A673 (cell line): ENCODE measurements at regions not wholly inside any gene's neighbourhood (a gene's known extent, or its start where the extent isn't known, plus 50 kb on each side); places are given as distances from the start of the nearest gene placed in this dataset.

Source experiments
- BruUV-seq: library from RNA; stranded (reverse); fragments of 400-500 nt; replicated peaks from 2 replicates; lab custom pipeline; 2021; lab: Mats Ljungman, UMichigan
- CTCF ChIA-PET: fragments of 300-600 bp; sonication (Branson Sonifier 250); formaldehyde crosslinking; loops from one replicate; lab custom pipeline; 2022; ENCODE audit warnings: antibody characterized with exemption; lab: Charles Lee
- POLR2A ChIA-PET: fragments of 300-600 bp; sonication (Branson Sonifier 250); formaldehyde crosslinking; loops from one replicate; lab custom pipeline; 2022; ENCODE audit warnings: antibody characterized with exemption; ENCODE audit not compliant: low non-redundant PET; lab: Charles Lee
- DNase-seq: peaks from one replicate; pipeline ENCODE4 v3.0.0-alpha.2; 2015; ENCODE audit warnings: low spot score
- H3K27ac ChIP-seq: fragments of 200-600 bp; sonication (generic); 2 replicates; pipeline ENCODE4 v1.5.1; 2016; ENCODE audit warnings: mixed run types, low read depth, mild to moderate bottlenecking, mixed read lengths, antibody characterized with exemption, low read length; ENCODE audit not compliant: poor library complexity, severe bottlenecking
- H3K27me3 ChIP-seq: fragments of 200-600 bp; sonication (generic); replicated peaks from 2 replicates; pipeline ENCODE4 v1.6.1; 2017; ENCODE audit warnings: mixed run types, low read depth, mild to moderate bottlenecking, mixed read lengths, antibody characterized with exemption, low read length; ENCODE audit not compliant: insufficient read depth, poor library complexity
- H3K36me3 ChIP-seq: fragments of 200-600 bp; sonication (generic); 2 replicates; pipeline ENCODE4 v1.6.1; 2016; ENCODE audit warnings: mixed run types, mild to moderate bottlenecking, mixed read lengths, antibody characterized with exemption, low read length; ENCODE audit not compliant: insufficient read depth, poor library complexity, severe bottlenecking
- H3K4me1 ChIP-seq: fragments of 200-600 bp; sonication (generic); 2 replicates; pipeline ENCODE4 v1.6.1; 2017; ENCODE audit warnings: mixed run types, mild to moderate bottlenecking, mixed read lengths, antibody characterized with exemption, low read length; ENCODE audit not compliant: insufficient read depth, poor library complexity, severe bottlenecking
- H3K4me3 ChIP-seq: fragments of 200-600 bp; sonication (generic); 2 replicates; pipeline ENCODE4 v1.5.1; 2016; ENCODE audit warnings: low read depth, mixed run types, mild to moderate bottlenecking, mixed read lengths, low read length; ENCODE audit not compliant: poor library complexity, severe bottlenecking
- H3K9me3 ChIP-seq: fragments of 200-600 bp; sonication (generic); 2 replicates; pipeline ENCODE4 v1.6.1; 2016; ENCODE audit warnings: mixed run types, low read depth, mild to moderate bottlenecking, mixed read lengths, antibody characterized with exemption, low read length; ENCODE audit not compliant: poor library complexity, severe bottlenecking
- CTCF ChIP-seq: fragments of 300-800, 200-600 bp; sonication (generic); conservative IDR thresholded peaks from 2 replicates; pipeline ENCODE4 v1.5.1; 2017; ENCODE audit warnings: low read depth, mild to moderate bottlenecking, antibody characterized with exemption, low read length, moderate library complexity, mixed read lengths
- EZH2 ChIP-seq: fragments of 200-600 bp; sonication (generic); IDR thresholded peaks from 2 replicates; pipeline ENCODE4 v1.6.1; 2017; ENCODE audit warnings: borderline replicate concordance, low read depth, mild to moderate bottlenecking, mixed read lengths, antibody characterized with exemption, low read length; ENCODE audit not compliant: poor library complexity, severe bottlenecking
- intact Hi-C: fragments of 100-400 bp; cut with micrococcal nuclease; formaldehyde crosslinking; loops from one replicate; pipeline ENCODE4 v1.10.0; 2022; ENCODE audit not compliant: unreplicated experiment

- TF ChIP-seq EZH2 (no peak), CTCF (no peak)
- Histone ChIP-seq H3K9me3 (no peaks in the 10 kb centered on the region), H3K27ac (no peak overlapping the region), H3K4me3 (no peak overlapping the region), H3K36me3 (no peaks in the 10 kb centered on the region), H3K27me3 (no peaks in the 10 kb centered on the region), H3K4me1 (no peaks in the 10 kb centered on the region)
- ChIA-PET CTCF (no interaction called here), POLR2A (no interaction called here)
- intact Hi-C loops: no loop called here
- no peak for DNase-seq
- BruUV-seq: no TSS peak
Measured at GRCh38 chr11:134572741-134573675, 161.0 kb upstream of the B3GAT1 start.

DNA sequence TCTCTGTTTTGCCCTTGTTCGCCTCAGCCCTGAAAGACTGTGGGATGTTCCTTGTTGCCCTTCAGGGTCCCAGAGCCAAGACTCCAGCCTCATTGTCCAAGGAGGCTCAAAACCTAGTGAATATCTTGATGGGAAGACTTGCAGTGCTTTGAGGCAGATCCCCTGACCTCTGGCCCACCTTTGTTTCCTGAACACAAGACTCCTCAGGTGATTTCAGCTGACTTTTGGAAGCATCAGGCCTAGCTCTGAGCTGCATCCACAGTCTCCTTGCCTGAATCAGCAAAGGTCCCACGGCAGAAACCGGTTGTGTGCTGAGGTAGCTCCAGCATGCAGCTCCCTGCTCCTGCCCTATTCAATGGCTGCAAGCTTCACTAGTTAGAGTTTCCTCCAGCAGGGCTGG, 159.3 kb upstream of the B3GAT1 start:
- ChIA-PET POLR2A (no interaction called here), CTCF (no interaction called here)
- H3K9me3 ChIP-seq: no peaks in the 10 kb centered on the region
- TF ChIP-seq EZH2 (no peak), CTCF (no peak)
- H3K4me3 ChIP-seq: no peak overlapping the region
- no peak for DNase-seq
- H3K36me3 ChIP-seq: no peaks in the 10 kb centered on the region
- no TSS peak for BruUV-seq
- intact Hi-C loops: no loop called here
- no peaks in the 10 kb centered on the region for H3K4me1 ChIP-seq
- no peak overlapping the region for H3K27ac ChIP-seq
- no peaks in the 10 kb centered on the region for H3K27me3 ChIP-seq

DNA sequence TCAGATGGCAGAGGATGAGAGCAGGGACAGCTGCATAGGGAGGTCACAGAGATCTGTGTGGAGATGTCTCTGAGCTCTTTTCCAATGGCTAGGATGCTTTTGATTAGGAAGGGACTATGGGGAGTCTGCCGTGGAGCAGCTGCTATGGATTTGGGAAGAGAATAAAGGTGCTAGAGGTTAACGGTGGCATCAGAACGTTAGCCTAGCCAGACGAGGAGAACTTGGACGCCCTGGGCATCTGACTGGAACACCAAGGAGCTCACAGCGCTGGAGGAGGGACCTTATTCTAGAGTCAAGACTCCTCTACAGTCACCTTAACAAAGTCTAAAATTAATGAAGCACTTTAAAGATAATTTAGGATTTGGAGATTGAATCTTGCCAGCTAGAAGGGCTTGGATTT, 157.2 kb upstream of the B3GAT1 start:
- TF ChIP-seq EZH2 (no peak), CTCF (no peak)
- Histone ChIP-seq H3K36me3 (no peaks in the 10 kb centered on the region), H3K9me3 (no peaks in the 10 kb centered on the region), H3K27ac (no peak overlapping the region), H3K4me3 (no peak overlapping the region), H3K27me3 (no peaks in the 10 kb centered on the region), H3K4me1 (no peaks in the 10 kb centered on the region)
- CTCF ChIA-PET: no interaction called here
- BruUV-seq: no TSS peak
- intact Hi-C loops: no loop called here
- POLR2A ChIA-PET: no interaction called here
- DNase-seq: no peak
